ENCODE measurements at regions not wholly inside any gene's neighbourhood (a gene's known extent, or its start where the extent isn't known, plus 50 kb on each side); places are given as distances from the start of the nearest gene placed in this dataset.

- intact Hi-C loops (cut with micrococcal nuclease) = no loop called here
- H3K27me3 Mint-ChIP-seq (ENCODE audit: low read depth in 2 of 2) = no peaks in the 10 kb centered on the region
- no peak for ATAC-seq
These were observed 678.4 kb upstream of the GRM7 start for GRCh38 chr3:6182476-6182875.

GRCh38 chr3:6182909-6183308, 678.0 kb upstream of the GRM7 start:
- no peak overlapping the region for H3K27ac Mint-ChIP-seq
- DNase-seq = no peak

More at GRCh38 chr3:6182476-6182875, 678.4 kb upstream of the GRM7 start:
- no peak overlapping the region for H3K27ac Mint-ChIP-seq
- Histone ChIP-seq H3K27me3 (ENCODE audit: control insufficient read depth, insufficient read depth, low read length) (no peaks in the 10 kb centered on the region), H3K9me3 (ENCODE audit: control insufficient read depth, insufficient read depth, low read length) (no peaks in the 10 kb centered on the region), H3K27ac (ENCODE audit: low read length) (no peak overlapping the region), H3K4me3 (ENCODE audit: low read length) (no peak overlapping the region), H3K36me3 (ENCODE audit: control insufficient read depth, insufficient read depth, low read length) (no peaks in the 10 kb centered on the region), H3K4me1 (ENCODE audit: control insufficient read depth, insufficient read depth, low read length) (no peaks in the 10 kb centered on the region)
- H3K36me3 Mint-ChIP-seq = no peaks in the 10 kb centered on the region
- TF ChIP-seq CTCF (IDR thresholded peaks at IDR 0.05) = no peak
- H3K4me1 Mint-ChIP-seq = no peaks in the 10 kb centered on the region
- peaks cover 9 to 34% of the 10 kb centered on the region in 2 donors for H3K9me3 Mint-ChIP-seq
- no peak for DNase-seq
- WGBS (ENCODE audit: insufficient coverage) = 100% methylated on average over 1 of the region's 5 CpGs
- no peak overlapping the region for H3K4me3 Mint-ChIP-seq

GRCh38 chr3:6189384-6189783, 671.5 kb upstream of the GRM7 start:
- Histone ChIP-seq H3K36me3 (ENCODE audit: control insufficient read depth, insufficient read depth, low read length) (no peaks in the 10 kb centered on the region), H3K4me3 (ENCODE audit: low read length) (no peak overlapping the region), H3K27me3 (ENCODE audit: control insufficient read depth, insufficient read depth, low read length) (no peaks in the 10 kb centered on the region), H3K9me3 (ENCODE audit: control insufficient read depth, insufficient read depth, low read length) (no peaks in the 10 kb centered on the region), H3K27ac (ENCODE audit: low read length) (no peak overlapping the region), H3K4me1 (ENCODE audit: control insufficient read depth, insufficient read depth, low read length) (no peaks in the 10 kb centered on the region)
- no peak for TF ChIP-seq CTCF (IDR thresholded peaks at IDR 0.05)
- Mint-ChIP-seq H3K27ac (no peak overlapping the region), H3K4me3 (no peak overlapping the region), H3K9me3 (peaks cover 16 to 27% of the 10 kb centered on the region in 2 donors), H3K4me1 (no peaks in the 10 kb centered on the region), H3K36me3 (no peaks in the 10 kb centered on the region), H3K27me3 (ENCODE audit: low read depth in 2 of 2) (no peaks in the 10 kb centered on the region)
- DNase-seq (no peak), ATAC-seq (no peak)
- 100% methylated on average over 1 of the region's 1 CpG for WGBS (ENCODE audit: insufficient coverage)
- intact Hi-C loops (cut with micrococcal nuclease) = no loop called here

More at GRCh38 chr3:6182909-6183308, 678.0 kb upstream of the GRM7 start:
- no peak for ATAC-seq
- WGBS (ENCODE audit: insufficient coverage) = 87% methylated on average over 2 of the region's 2 CpGs
- Mint-ChIP-seq H3K4me3 (no peak overlapping the region), H3K36me3 (no peaks in the 10 kb centered on the region), H3K27me3 (ENCODE audit: low read depth in 2 of 2) (no peaks in the 10 kb centered on the region), H3K4me1 (no peaks in the 10 kb centered on the region), H3K9me3 (peaks cover 13 to 38% of the 10 kb centered on the region in 2 donors)
- intact Hi-C loops (cut with micrococcal nuclease) = no loop called here
- Histone ChIP-seq H3K4me3 (ENCODE audit: low read length) (no peak overlapping the region), H3K4me1 (ENCODE audit: control insufficient read depth, insufficient read depth, low read length) (no peaks in the 10 kb centered on the region), H3K27ac (ENCODE audit: low read length) (no peak overlapping the region), H3K36me3 (ENCODE audit: control insufficient read depth, insufficient read depth, low read length) (no peaks in the 10 kb centered on the region), H3K9me3 (ENCODE audit: control insufficient read depth, insufficient read depth, low read length) (no peaks in the 10 kb centered on the region), H3K27me3 (ENCODE audit: control insufficient read depth, insufficient read depth, low read length) (no peaks in the 10 kb centered on the region)
- TF ChIP-seq CTCF (IDR thresholded peaks at IDR 0.05) = no peak

- H3K36me3 ChIP-seq (ENCODE audit: control insufficient read depth, insufficient read depth, low read length) = no peaks in the 10 kb centered on the region
- no peak for TF ChIP-seq CTCF (IDR thresholded peaks at IDR 0.05)
- Mint-ChIP-seq H3K36me3 (no peaks in the 10 kb centered on the region), H3K27me3 (ENCODE audit: low read depth in 2 of 2) (no peaks in the 10 kb centered on the region), H3K4me3 (no peak overlapping the region), H3K27ac (no peak overlapping the region), H3K9me3 (peaks cover 0 to 4% of the 10 kb centered on the region in 2 donors), H3K4me1 (no peaks in the 10 kb centered on the region)
- no peak overlapping the region for H3K27ac ChIP-seq (ENCODE audit: low read length)
- peaks cover 4% of the 10 kb centered on the region for H3K9me3 ChIP-seq (ENCODE audit: control insufficient read depth, insufficient read depth, low read length)
- no peak for ATAC-seq
- H3K4me3 ChIP-seq (ENCODE audit: low read length) = no peak overlapping the region
- H3K27me3 ChIP-seq (ENCODE audit: control insufficient read depth, insufficient read depth, low read length) = no peaks in the 10 kb centered on the region
- no CpG with 5 or more reads among the region's 1 CpG for WGBS (ENCODE audit: insufficient coverage)
- no peaks in the 10 kb centered on the region for H3K4me1 ChIP-seq (ENCODE audit: control insufficient read depth, insufficient read depth, low read length)
- DNase-seq = no peak
- intact Hi-C loops (cut with micrococcal nuclease) = no loop called here
These were observed 656.0 kb upstream of the GRM7 start for GRCh38 chr3:6204891-6205290.

Data from natural killer cell (primary cell).